Mesenchymal stem cell (in vitro differentiated cells and primary cell): ENCODE measurements at regions not wholly inside any gene's neighbourhood (a gene's known extent, or its start where the extent isn't known, plus 50 kb on each side); places are given as distances from the start of the nearest gene placed in this dataset.

Experiments used
- DNase-seq: peaks from one replicate; pipeline ENCODE4 v3.0.0-alpha.2; 2013
- H2AFZ ChIP-seq: one replicate; pipeline ENCODE4 v1.6.1; 2013; ENCODE audit warnings: low read depth, mild to moderate bottlenecking, control low read depth, inconsistent platforms, low read length, moderate library complexity
- H2AK5ac ChIP-seq: 2 replicates; pipeline ENCODE4 v1.6.1; 2013; ENCODE audit warnings: low read length, moderate library complexity, mild to moderate bottlenecking, inconsistent platforms; ENCODE audit not compliant: severe bottlenecking
- H2BK120ac ChIP-seq: one replicate; pipeline ENCODE4 v1.6.1; 2013; ENCODE audit warnings: low read depth, mild to moderate bottlenecking, inconsistent platforms, low read length, moderate library complexity
- H2BK12ac ChIP-seq, 2 experiments: one replicate each; pipeline ENCODE4 v1.6.1; 2013; ENCODE audit warnings: inconsistent platforms in 2 of 2, low read length in 2 of 2, mild to moderate bottlenecking in 2 of 2, moderate library complexity in 2 of 2, control low read depth in 1 of 2
- H2BK15ac ChIP-seq: one replicate; pipeline ENCODE4 v1.6.1; 2013; ENCODE audit warnings: mild to moderate bottlenecking, low read depth, inconsistent platforms; ENCODE audit not compliant: poor library complexity, severe bottlenecking
- H2BK5ac ChIP-seq: 2 replicates; pipeline ENCODE4 v1.6.1; 2013; ENCODE audit warnings: low read depth, mild to moderate bottlenecking, low read length, control low read depth, inconsistent platforms; ENCODE audit not compliant: poor library complexity, severe bottlenecking
- H3K14ac ChIP-seq, 2 experiments: one replicate each; pipeline ENCODE4 v1.6.1; 2013; ENCODE audit warnings: inconsistent platforms in 2 of 2, low read length in 2 of 2, control low read depth in 1 of 2, mild to moderate bottlenecking in 1 of 2, moderate library complexity in 1 of 2
- H3K18ac ChIP-seq, 2 experiments: one replicate each; pipeline ENCODE4 v1.6.1; 2013; ENCODE audit warnings: inconsistent platforms in 2 of 2, low read length in 2 of 2, control low read depth in 1 of 2, low read depth in 1 of 2, mild to moderate bottlenecking in 1 of 2
- H3K23ac ChIP-seq, 2 experiments: one replicate each; pipeline ENCODE4 v1.6.1; 2013; ENCODE audit warnings: inconsistent platforms in 2 of 2, low read length in 2 of 2, mild to moderate bottlenecking in 2 of 2, moderate library complexity in 2 of 2, control low read depth in 1 of 2
- H3K27ac ChIP-seq: 2 replicates; pipeline ENCODE4 v1.5.1; 2013; ENCODE audit warnings: mild to moderate bottlenecking, moderate library complexity, low read length, control low read depth, inconsistent platforms; ENCODE audit not compliant: poor library complexity, severe bottlenecking
- H3K27me3 ChIP-seq, 2 experiments: 2 replicates each; pipeline versions ENCODE4 v1.6.1 to v1.7.0; 2013; ENCODE audit warnings: low read length in 2 of 2, mild to moderate bottlenecking in 2 of 2, moderate library complexity in 2 of 2, control low read depth in 1 of 2, inconsistent platforms in 1 of 2; ENCODE audit not compliant: control insufficient read depth in 1 of 2, insufficient read depth in 1 of 2
- H3K36me3 ChIP-seq, 2 experiments: 2 replicates each; pipeline versions ENCODE4 v1.6.1 to v1.7.0; 2013; ENCODE audit warnings: low read length in 2 of 2, control low read depth in 1 of 2, inconsistent platforms in 1 of 2, low read depth in 1 of 2, mild to moderate bottlenecking in 1 of 2; ENCODE audit not compliant: insufficient read depth in 2 of 2, control insufficient read depth in 1 of 2
- H3K4ac ChIP-seq, 2 experiments: one replicate each; pipeline ENCODE4 v1.6.1; 2013; ENCODE audit warnings: inconsistent platforms in 2 of 2, low read length in 2 of 2, mild to moderate bottlenecking in 2 of 2, moderate library complexity in 2 of 2, control low read depth in 1 of 2, low read depth in 1 of 2
- H3K4me1 ChIP-seq: 2 replicates; pipeline ENCODE4 v1.6.1; 2013; ENCODE audit warnings: low read depth, low read length, control low read depth; ENCODE audit not compliant: control insufficient read depth, insufficient read depth
- H3K4me2 ChIP-seq: 2 replicates; pipeline ENCODE4 v1.6.1; 2013; ENCODE audit warnings: low read length, mild to moderate bottlenecking, inconsistent platforms; ENCODE audit not compliant: poor library complexity, severe bottlenecking
- H3K4me3 ChIP-seq, 2 experiments: 2 replicates each; pipeline versions ENCODE4 v1.5.1 to v1.7.0; 2013; ENCODE audit warnings: low read length in 2 of 2, mild to moderate bottlenecking in 2 of 2, control low read depth in 1 of 2, low read depth in 1 of 2; ENCODE audit not compliant: insufficient read depth in 1 of 2
- H3K79me1 ChIP-seq: replicated peaks from 2 replicates; pipeline ENCODE4 v1.6.1; 2013; ENCODE audit warnings: mild to moderate bottlenecking, control low read depth, low read length, inconsistent platforms; ENCODE audit not compliant: poor library complexity, severe bottlenecking
- H3K9ac ChIP-seq: 2 replicates; pipeline ENCODE4 v1.7.0; 2013; ENCODE audit warnings: mild to moderate bottlenecking, low read length, moderate library complexity
- H3K9me3 ChIP-seq: 2 replicates; pipeline ENCODE4 v1.7.0; 2013; ENCODE audit warnings: mild to moderate bottlenecking, low read length; ENCODE audit not compliant: control insufficient read depth
- H4K8ac ChIP-seq: one replicate; pipeline ENCODE4 v1.6.1; 2013; ENCODE audit warnings: inconsistent platforms, mild to moderate bottlenecking, low read length, moderate library complexity
- H4K91ac ChIP-seq: one replicate; pipeline ENCODE4 v1.6.1; 2013; ENCODE audit warnings: mild to moderate bottlenecking, low read length, inconsistent platforms
- WGBS: methylation state at CpG from one replicate; pipeline ENCODE4 v1.1.7; 2013; ENCODE audit warnings: mixed read lengths; 5-methylcytosine and 5-hydroxymethylcytosine counted together

- H3K36me3 ChIP-seq = no peaks in the 10 kb centered on the region
- H3K27ac ChIP-seq = no peak overlapping the region
- H3K4me2 ChIP-seq = no peak overlapping the region
- H3K9me3 ChIP-seq = no peaks in the 10 kb centered on the region
- no peak overlapping the region for H2AK5ac ChIP-seq
- H3K4me1 ChIP-seq = no peaks in the 10 kb centered on the region
- H3K9ac ChIP-seq = no peak overlapping the region
- H2AFZ ChIP-seq = no peak overlapping the region
- H2BK15ac ChIP-seq = no peak overlapping the region
- H2BK120ac ChIP-seq = no peak overlapping the region
- H3K23ac ChIP-seq = no peak overlapping the region
- no peak overlapping the region for H4K91ac ChIP-seq
- no peak overlapping the region for H3K14ac ChIP-seq
- no peak for DNase-seq
- no peak overlapping the region for H2BK12ac ChIP-seq
- H3K4ac ChIP-seq = no peak overlapping the region
- H3K79me1 ChIP-seq = no peaks in the 10 kb centered on the region
- WGBS = 91% methylated on average over 12 of the region's 13 CpGs
- no peak overlapping the region for H2BK5ac ChIP-seq
- peaks cover 4 to 11% of the 10 kb centered on the region in 2 experiments for H3K27me3 ChIP-seq
- no peak overlapping the region for H3K18ac ChIP-seq
- H3K4me3 ChIP-seq = no peak overlapping the region
- H4K8ac ChIP-seq = no peak overlapping the region
Observed at GRCh38 chr2:64937687-64938491, 51.3 kb upstream of the SLC1A4 start.

- Histone ChIP-seq H3K4me1 (no peaks in the 10 kb centered on the region), H3K36me3 (no peaks in the 10 kb centered on the region), H3K23ac (no peak overlapping the region), H3K14ac (no peak overlapping the region), H3K9ac (no peak overlapping the region), H2AFZ (no peak overlapping the region), H3K79me1 (no peaks in the 10 kb centered on the region), H3K27me3 (peaks cover 4 to 11% of the 10 kb centered on the region in 2 experiments), H2BK120ac (no peak overlapping the region), H2BK12ac (no peak overlapping the region), H3K27ac (no peak overlapping the region), H4K91ac (no peak overlapping the region), H3K18ac (no peak overlapping the region), H3K9me3 (no peaks in the 10 kb centered on the region), H2AK5ac (no peak overlapping the region), H3K4me3 (no peak overlapping the region), H4K8ac (no peak overlapping the region), H2BK5ac (no peak overlapping the region), H3K4me2 (no peak overlapping the region), H2BK15ac (no peak overlapping the region), H3K4ac (no peak overlapping the region)
- no peak for DNase-seq
- WGBS = 77% methylated on average over 7 of the region's 7 CpGs
Observed at GRCh38 chr2:64938607-64939285, 50.5 kb upstream of the SLC1A4 start.

DNA sequence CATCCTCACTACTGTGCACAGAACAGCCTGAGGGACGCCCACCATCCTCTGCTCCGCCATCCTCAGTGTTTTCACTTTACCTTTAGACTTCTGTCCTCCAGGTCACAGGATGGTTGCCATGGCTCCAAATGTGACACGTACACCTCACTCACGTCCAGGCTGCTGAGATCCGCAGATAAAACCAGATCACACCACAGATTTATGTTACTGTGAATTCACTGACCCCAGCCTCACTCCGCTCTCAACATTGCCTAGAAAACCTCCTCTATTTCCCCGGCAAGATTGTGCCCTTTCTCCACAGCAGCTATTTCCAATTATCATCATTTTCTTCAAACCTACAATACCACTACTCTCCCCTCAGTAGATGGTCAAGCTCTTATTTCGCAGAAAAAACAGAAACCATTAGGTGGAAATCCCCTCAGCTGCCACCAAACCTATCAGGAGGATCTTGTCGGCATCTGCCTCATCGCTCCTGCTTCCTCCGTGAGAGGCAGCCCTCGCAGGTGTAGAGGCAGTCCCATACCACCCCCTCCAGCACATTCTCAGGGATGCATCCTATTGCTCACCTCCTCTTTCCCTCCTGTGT, 49.8 kb upstream of the SLC1A4 start:
- H3K23ac ChIP-seq = no peak overlapping the region
- H3K14ac ChIP-seq = no peak overlapping the region
- H3K4me2 ChIP-seq = no peak overlapping the region

More for the DNA sequence above, 49.8 kb upstream of the SLC1A4 start:
- H2BK15ac ChIP-seq = no peak overlapping the region
- H2BK12ac ChIP-seq = no peak overlapping the region
- 72% methylated on average over 12 of the region's 12 CpGs for WGBS
- H3K4me1 ChIP-seq = no peaks in the 10 kb centered on the region
- no peak overlapping the region for H3K27ac ChIP-seq
- H3K18ac ChIP-seq = no peak overlapping the region
- no peaks in the 10 kb centered on the region for H3K9me3 ChIP-seq
- H3K27me3 ChIP-seq = peaks cover 4 to 11% of the 10 kb centered on the region in 2 experiments
- no peak overlapping the region for H3K4ac ChIP-seq
- no peak overlapping the region for H4K8ac ChIP-seq
- no peak for DNase-seq
- no peak overlapping the region for H3K9ac ChIP-seq
- no peak overlapping the region for H2BK5ac ChIP-seq
- H2AFZ ChIP-seq = no peak overlapping the region
- H3K4me3 ChIP-seq = no peak overlapping the region
- H2AK5ac ChIP-seq = no peak overlapping the region
- no peak overlapping the region for H4K91ac ChIP-seq
- H3K36me3 ChIP-seq = no peaks in the 10 kb centered on the region
- no peak overlapping the region for H2BK120ac ChIP-seq
- H3K79me1 ChIP-seq = no peaks in the 10 kb centered on the region
